Esophagus muscularis mucosa (tissue), 4 donors: ENCODE measurements at regions not wholly inside any gene's neighbourhood (a gene's known extent, or its start where the extent isn't known, plus 50 kb on each side); places are given as distances from the start of the nearest gene placed in this dataset.

Experiments
- DNase-seq: peaks from one replicate; pipeline ENCODE4 v3.0.0-alpha.2; 2017; ENCODE audit errors: extremely low spot score
- H3K27ac ChIP-seq, 4 donors: fragments of 200-600 bp; sonication (generic); replicated peaks in 1 of 4; 1 replicate in 3 of 4; 2 replicates in 1 of 4; pipeline ENCODE4 v1.5.1; 2016 to 2019; ENCODE audit warnings: mild to moderate bottlenecking in 1 of 4
- H3K27me3 ChIP-seq, 4 donors: fragments of 200-600 bp; sonication (generic); one replicate each; pipeline versions ENCODE4 v1.5.1 to v1.6.0; 2016 to 2019
- H3K36me3 ChIP-seq, 4 donors: fragments of 200-600 bp; sonication (generic); one replicate each; pipeline ENCODE4 v1.5.1; 2016 to 2019
- H3K4me1 ChIP-seq, 4 donors: fragments of 200-600 bp; sonication (generic); one replicate each; pipeline ENCODE4 v1.5.1; 2016 to 2019
- H3K4me3 ChIP-seq, 4 donors: fragments of 200-600 bp; sonication (generic); 1 replicate in 2 of 4; 2 replicates in 2 of 4; pipeline ENCODE4 v1.5.1; 2016 to 2019; ENCODE audit warnings: mild to moderate bottlenecking in 4 of 4, moderate library complexity in 1 of 4
- H3K9me3 ChIP-seq, 4 donors: fragments of 200-600 bp; sonication (generic); 1 replicate in 3 of 4; 2 replicates in 1 of 4; pipeline ENCODE4 v1.5.1; 2016 to 2019
- CTCF ChIP-seq, 3 experiments: fragments of 200-600 bp in 2 of 3; fragments of 450-650 bp in 1 of 3; sonication (generic) in 2 of 3; IDR thresholded peaks; one replicate each; pipeline ENCODE4 v1.5.1; 2017 to 2019; ENCODE audit warnings: antibody characterized with exemption in 3 of 3, mild to moderate bottlenecking in 2 of 3, moderate library complexity in 1 of 3
- EP300 ChIP-seq: sonication (generic); formaldehyde crosslinking; IDR thresholded peaks from one replicate; pipeline ENCODE4 v1.6.1; 2017; ENCODE audit warnings: antibody characterized with exemption
- POLR2A ChIP-seq: fragments of 450-650 bp; IDR thresholded peaks from one replicate; pipeline ENCODE4 v1.6.1; 2017; ENCODE audit warnings: antibody characterized with exemption, moderate library complexity, mild to moderate bottlenecking, low read depth
- POLR2AphosphoS5 ChIP-seq, 2 donors: sonication (generic); formaldehyde crosslinking; IDR thresholded peaks; one replicate each; pipeline ENCODE4 v1.6.1; 2017; ENCODE audit warnings: antibody characterized with exemption in 2 of 2
- WGBS: methylation state at CpG from one replicate; pipeline ENCODE4 v1.1.5; 2018; 5-methylcytosine and 5-hydroxymethylcytosine counted together
- intact Hi-C: fragments of 100-400 bp; cut with DNase I; formaldehyde crosslinking; loops from one replicate; pipeline ENCODE4 v1.15.1; 2023

DNA sequence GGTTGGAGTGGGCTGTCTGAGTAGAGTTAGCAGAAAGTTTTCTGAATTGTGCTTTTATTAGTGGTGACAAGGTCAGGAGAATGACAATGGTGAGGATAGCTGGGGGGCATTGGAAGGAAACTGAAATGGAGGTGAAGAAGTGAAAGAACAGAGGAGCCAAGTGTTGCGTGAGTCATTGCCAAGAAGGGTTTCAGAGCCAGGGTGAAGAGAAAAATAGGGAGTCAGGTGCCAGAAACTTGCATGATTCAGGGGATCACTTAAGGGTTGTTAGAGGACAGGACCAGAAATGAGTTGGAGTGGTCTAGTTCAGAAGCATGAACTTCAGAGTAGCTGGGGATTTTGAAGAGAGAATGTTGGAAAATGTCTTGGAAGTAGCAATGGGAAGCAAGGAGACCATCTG, 86.0 kb upstream of the GALNT15 start:
- no peak for TF ChIP-seq POLR2AphosphoS5 (IDR thresholded peaks at IDR 0.05)
- no peak for TF ChIP-seq EP300
- no peak for TF ChIP-seq CTCF (IDR thresholded peaks at IDR 0.05)
- TF ChIP-seq POLR2A: no peak
- no peak for DNase-seq
- Histone ChIP-seq H3K4me3 (no peak overlapping the region), H3K4me1 (peaks cover 23 to 44% (median 39%) of the 10 kb centered on the region in 4 donors), H3K9me3 (no peaks in the 10 kb centered on the region), H3K36me3 (no peaks in the 10 kb centered on the region), H3K27ac (no peak overlapping the region), H3K27me3 (no peaks in the 10 kb centered on the region)
- intact Hi-C loops: no loop called here
- WGBS: 81% methylated on average over 1 of the region's 1 CpG

DNA sequence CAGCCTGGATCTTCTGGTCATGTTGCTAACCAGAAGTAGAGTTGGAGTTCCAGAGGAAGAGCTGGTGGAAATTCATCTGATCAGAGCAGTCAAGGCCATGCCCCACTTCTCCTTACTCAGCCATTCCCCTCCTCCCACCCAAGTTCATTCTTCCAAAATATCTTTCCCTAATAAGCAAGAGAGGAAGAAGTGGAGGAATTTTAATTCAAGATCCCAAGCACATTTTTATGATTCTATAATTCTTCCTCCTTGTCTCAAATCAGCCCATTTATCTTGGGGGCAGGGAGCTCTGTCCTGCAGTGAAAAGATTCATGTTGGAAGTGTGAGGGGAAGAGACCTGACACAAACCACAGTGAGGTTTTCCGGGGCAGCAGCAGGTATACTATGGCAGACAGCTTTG, 85.0 kb upstream of the GALNT15 start:
- 54% methylated on average over 1 of the region's 1 CpG for WGBS
- H3K27ac ChIP-seq: peak overlapping the region in 1 of 4 donors; percentile 2
- no peak for DNase-seq

DNA sequence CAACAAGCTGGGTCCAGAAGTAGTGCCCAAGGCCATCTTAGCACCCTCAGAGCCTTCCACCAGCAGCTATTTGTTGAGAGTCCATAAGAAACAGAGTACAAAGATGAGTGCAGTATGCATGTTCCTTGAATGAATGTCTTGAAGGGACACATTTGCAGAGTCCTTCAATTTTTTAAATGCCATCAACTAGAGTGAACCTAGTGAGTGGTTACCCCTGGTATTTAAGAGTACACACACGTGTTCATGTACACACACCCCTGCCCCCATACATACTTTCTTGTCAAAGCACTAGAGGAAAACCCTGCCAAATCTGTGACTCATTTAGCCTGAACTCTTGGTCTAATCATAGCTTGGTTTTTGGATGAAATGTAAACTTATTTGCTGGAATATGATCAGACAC, 84.5 kb upstream of the GALNT15 start:
- no peaks in the 10 kb centered on the region for H3K9me3 ChIP-seq
- intact Hi-C loops: no loop called here
- no peak overlapping the region for H3K4me3 ChIP-seq
- no peak for DNase-seq
- H3K4me1 ChIP-seq: peaks cover 23 to 44% (median 38%) of the 10 kb centered on the region in 4 donors
- peak overlapping the region in 1 of 4 donors; percentile 27 for H3K27ac ChIP-seq
- H3K36me3 ChIP-seq: no peaks in the 10 kb centered on the region
- 8% methylated on average over 1 of the region's 1 CpG for WGBS
- TF ChIP-seq EP300 (no peak), POLR2AphosphoS5 (IDR thresholded peaks at IDR 0.05) (no peak), POLR2A (no peak), CTCF (IDR thresholded peaks at IDR 0.05) (no peak)
- H3K27me3 ChIP-seq: no peaks in the 10 kb centered on the region

More for the DNA sequence above, 85.0 kb upstream of the GALNT15 start:
- Histone ChIP-seq H3K27me3 (no peaks in the 10 kb centered on the region), H3K4me1 (peaks cover 23 to 44% (median 39%) of the 10 kb centered on the region in 4 donors), H3K9me3 (no peaks in the 10 kb centered on the region), H3K36me3 (no peaks in the 10 kb centered on the region), H3K4me3 (no peak overlapping the region)
- intact Hi-C loops: no loop called here
- TF ChIP-seq EP300 (no peak), CTCF (IDR thresholded peaks at IDR 0.05) (no peak), POLR2A (no peak), POLR2AphosphoS5 (IDR thresholded peaks at IDR 0.05) (no peak)

DNA sequence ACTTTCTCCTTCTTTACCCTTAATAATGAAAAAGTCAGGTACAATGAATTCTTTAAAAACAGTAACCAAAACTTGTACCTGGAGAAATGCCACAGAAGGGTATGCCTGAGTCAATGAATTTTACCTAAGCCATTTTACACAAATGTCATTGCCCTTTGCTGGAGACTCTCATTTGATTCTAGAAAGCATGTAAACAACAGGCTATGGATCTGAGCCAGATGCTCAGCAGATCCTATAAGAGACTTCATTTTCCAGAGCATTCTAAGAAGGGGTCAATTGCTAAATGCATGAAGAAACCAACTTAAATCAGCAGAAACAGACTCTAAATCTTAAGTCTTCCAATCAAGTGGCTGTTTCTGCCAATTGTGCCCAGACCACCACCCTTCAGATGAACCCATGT, 83.8 kb upstream of the GALNT15 start:
- no peak overlapping the region for H3K4me3 ChIP-seq
- DNase-seq: no peak
- TF ChIP-seq POLR2AphosphoS5 (IDR thresholded peaks at IDR 0.05) (no peak), CTCF (IDR thresholded peaks at IDR 0.05) (no peak), POLR2A (no peak), EP300 (no peak)
- H3K27me3 ChIP-seq: no peaks in the 10 kb centered on the region
- no peaks in the 10 kb centered on the region for H3K36me3 ChIP-seq
- H3K9me3 ChIP-seq: no peaks in the 10 kb centered on the region
- peak overlapping the region in 1 of 4 donors; percentile 27 for H3K27ac ChIP-seq
- intact Hi-C loops: no loop called here
- peaks cover 16 to 38% (median 31%) of the 10 kb centered on the region in 4 donors for H3K4me1 ChIP-seq

GRCh38 chr3:16092923-16093322, 81.6 kb upstream of the GALNT15 start:
- intact Hi-C loops: no loop called here
- Histone ChIP-seq H3K36me3 (no peaks in the 10 kb centered on the region), H3K9me3 (no peaks in the 10 kb centered on the region), H3K27ac (no peak overlapping the region), H3K4me3 (no peak overlapping the region), H3K27me3 (no peaks in the 10 kb centered on the region), H3K4me1 (peaks cover 7 to 26% (median 21%) of the 10 kb centered on the region in 4 donors)
- TF ChIP-seq CTCF (IDR thresholded peaks at IDR 0.05) (no peak), POLR2AphosphoS5 (IDR thresholded peaks at IDR 0.05) (no peak), POLR2A (no peak), EP300 (no peak)
- no peak for DNase-seq
- 93% methylated on average over 5 of the region's 5 CpGs for WGBS
